Vagina (tissue), 2 donors: ENCODE measurements at regions not wholly inside any gene's neighbourhood (a gene's known extent, or its start where the extent isn't known, plus 50 kb on each side); places are given as distances from the start of the nearest gene placed in this dataset.

Experiments
- POLR2A ChIP-seq, 2 donors: fragments of 450-650 bp; IDR thresholded peaks; one replicate each; pipeline ENCODE4 v1.6.1; 2017; ENCODE audit warnings: antibody characterized with exemption in 2 of 2, mild to moderate bottlenecking in 2 of 2, moderate library complexity in 2 of 2
- POLR2AphosphoS5 ChIP-seq, 2 donors: sonication (generic); formaldehyde crosslinking; IDR thresholded peaks; one replicate each; pipeline ENCODE4 v1.9.0; 2017; ENCODE audit warnings: antibody characterized with exemption in 2 of 2, mild to moderate bottlenecking in 2 of 2, low read depth in 1 of 2; ENCODE audit not compliant: insufficient read depth in 1 of 2
- TF ChIP-seq, protein P1 (sequence below), 3 experiments: fragments of 450-650 bp in 2 of 3; fragments of 200-600 bp in 1 of 3; sonication (generic) in 1 of 3; IDR thresholded peaks; one replicate each; pipeline ENCODE4 v1.5.1; 2017 to 2019; ENCODE audit warnings: antibody characterized with exemption in 3 of 3, mild to moderate bottlenecking in 2 of 3, moderate library complexity in 2 of 3

- TF ChIP-seq, protein P1, sequence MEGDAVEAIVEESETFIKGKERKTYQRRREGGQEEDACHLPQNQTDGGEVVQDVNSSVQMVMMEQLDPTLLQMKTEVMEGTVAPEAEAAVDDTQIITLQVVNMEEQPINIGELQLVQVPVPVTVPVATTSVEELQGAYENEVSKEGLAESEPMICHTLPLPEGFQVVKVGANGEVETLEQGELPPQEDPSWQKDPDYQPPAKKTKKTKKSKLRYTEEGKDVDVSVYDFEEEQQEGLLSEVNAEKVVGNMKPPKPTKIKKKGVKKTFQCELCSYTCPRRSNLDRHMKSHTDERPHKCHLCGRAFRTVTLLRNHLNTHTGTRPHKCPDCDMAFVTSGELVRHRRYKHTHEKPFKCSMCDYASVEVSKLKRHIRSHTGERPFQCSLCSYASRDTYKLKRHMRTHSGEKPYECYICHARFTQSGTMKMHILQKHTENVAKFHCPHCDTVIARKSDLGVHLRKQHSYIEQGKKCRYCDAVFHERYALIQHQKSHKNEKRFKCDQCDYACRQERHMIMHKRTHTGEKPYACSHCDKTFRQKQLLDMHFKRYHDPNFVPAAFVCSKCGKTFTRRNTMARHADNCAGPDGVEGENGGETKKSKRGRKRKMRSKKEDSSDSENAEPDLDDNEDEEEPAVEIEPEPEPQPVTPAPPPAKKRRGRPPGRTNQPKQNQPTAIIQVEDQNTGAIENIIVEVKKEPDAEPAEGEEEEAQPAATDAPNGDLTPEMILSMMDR (IDR thresholded peaks at IDR 0.05): no peak
- TF ChIP-seq POLR2A (IDR thresholded peaks at IDR 0.05): no peak
- no peak for TF ChIP-seq POLR2AphosphoS5 (IDR thresholded peaks at IDR 0.05; ENCODE audit: insufficient read depth in 1 of 2, low read depth in 1 of 2)
Observed at GRCh38 chr13:61761690-61762089, 346.0 kb upstream of the PCDH20 start.
